ENCODE measurements at regions not wholly inside any gene's neighbourhood (a gene's known extent, or its start where the extent isn't known, plus 50 kb on each side); places are given as distances from the start of the nearest gene placed in this dataset.

GRCh38 chr7:24381894-24382505 lies 98.0 kb downstream of the NPY start:
- 60 to 63% methylated on average over 3 to 6 of the region's 6 CpGs for WGBS, 2 donors (ENCODE audit: low coverage in 1 of 2)

GRCh38 chr7:24383055-24383454 lies 99.1 kb downstream of the NPY start:
- H3K4me1 ChIP-seq = no peaks in the 10 kb centered on the region
- no peak for TF ChIP-seq EP300 (IDR thresholded peaks at IDR 0.05)
- no peaks in the 10 kb centered on the region for H3K27me3 ChIP-seq
- ATAC-seq = no peak
- no peaks in the 10 kb centered on the region for H3K36me3 ChIP-seq
- no peak overlapping the region for H3K4me3 ChIP-seq
- no peak overlapping the region for H3K27ac ChIP-seq
- WGBS, 2 donors (ENCODE audit: low coverage in 1 of 2) = 67 to 90% methylated on average over 1 of the region's 1 CpG
- no peaks in the 10 kb centered on the region for H3K9me3 ChIP-seq

More at GRCh38 chr7:24381894-24382505, 98.0 kb downstream of the NPY start:
- Histone ChIP-seq H3K27ac (no peak overlapping the region), H3K9me3 (no peaks in the 10 kb centered on the region), H3K36me3 (no peaks in the 10 kb centered on the region), H3K4me1 (no peaks in the 10 kb centered on the region), H3K27me3 (no peaks in the 10 kb centered on the region), H3K4me3 (no peak overlapping the region)
- ATAC-seq = no peak
- TF ChIP-seq POLR2A (IDR thresholded peaks at IDR 0.05) (no peak), EP300 (IDR thresholded peaks at IDR 0.05) (no peak), POLR2AphosphoS5 (IDR thresholded peaks at IDR 0.05) (no peak), CTCF (IDR thresholded peaks at IDR 0.05) (no peak)

- no peak overlapping the region for H3K4me3 ChIP-seq
- H3K36me3 ChIP-seq = no peaks in the 10 kb centered on the region
- no peaks in the 10 kb centered on the region for H3K4me1 ChIP-seq
- no peaks in the 10 kb centered on the region for H3K27me3 ChIP-seq
- TF ChIP-seq POLR2AphosphoS5 (IDR thresholded peaks at IDR 0.05) (no peak), EP300 (IDR thresholded peaks at IDR 0.05) (no peak), CTCF (IDR thresholded peaks at IDR 0.05) (no peak), POLR2A (IDR thresholded peaks at IDR 0.05) (no peak)
- ATAC-seq = no peak
- H3K27ac ChIP-seq = no peak overlapping the region
- H3K9me3 ChIP-seq = no peaks in the 10 kb centered on the region
- 56 to 60% methylated on average over 3 of the region's 3 CpGs for WGBS, 2 donors (ENCODE audit: low coverage in 1 of 2)
These were observed 100.5 kb downstream of the NPY start for GRCh38 chr7:24384362-24385030.

- ATAC-seq = no peak
- no peaks in the 10 kb centered on the region for H3K27me3 ChIP-seq
- no peaks in the 10 kb centered on the region for H3K36me3 ChIP-seq
- no peaks in the 10 kb centered on the region for H3K9me3 ChIP-seq
- H3K4me3 ChIP-seq = no peak overlapping the region
- TF ChIP-seq EP300 (IDR thresholded peaks at IDR 0.05) (no peak), CTCF (IDR thresholded peaks at IDR 0.05) (no peak), POLR2AphosphoS5 (IDR thresholded peaks at IDR 0.05) (no peak), POLR2A (IDR thresholded peaks at IDR 0.05) (no peak)
- no peak overlapping the region for H3K27ac ChIP-seq
- H3K4me1 ChIP-seq = no peaks in the 10 kb centered on the region
These were observed 104.2 kb downstream of the NPY start for GRCh38 chr7:24388212-24388611.

GRCh38 chr7:24390376-24391157 lies 106.6 kb downstream of the NPY start:
- 70 to 73% methylated on average over 4 to 5 of the region's 5 CpGs for WGBS, 2 donors (ENCODE audit: low coverage in 1 of 2)
- no peak for ATAC-seq

More at GRCh38 chr7:24390376-24391157, 106.6 kb downstream of the NPY start:
- Histone ChIP-seq H3K36me3 (no peaks in the 10 kb centered on the region), H3K27me3 (no peaks in the 10 kb centered on the region), H3K27ac (no peak overlapping the region), H3K9me3 (no peaks in the 10 kb centered on the region), H3K4me3 (no peak overlapping the region), H3K4me1 (no peaks in the 10 kb centered on the region)
- TF ChIP-seq EP300 (IDR thresholded peaks at IDR 0.05) = no peak
- TF ChIP-seq POLR2A (IDR thresholded peaks at IDR 0.05) = no peak
- no peak for TF ChIP-seq CTCF (IDR thresholded peaks at IDR 0.05)
- TF ChIP-seq POLR2AphosphoS5 (IDR thresholded peaks at IDR 0.05) = no peak

All from gastroesophageal sphincter (tissue), 4 donors.